Activated CD4-positive, CD25-positive, alpha-beta regulatory T cell treated with anti-CD3 and anti-CD28 coated beads, Interleukin-2, amount 50 U/mL, for 24 hours (primary cell): ENCODE measurements at regions not wholly inside any gene's neighbourhood (a gene's known extent, or its start where the extent isn't known, plus 50 kb on each side); places are given as distances from the start of the nearest gene placed in this dataset.

ENCODE experiments used
- ATAC-seq, 2 donors: fragments of 150-1000 bp; cut with Tn5 transposase; one replicate each; pipeline ENCODE4 v1.10.0; 2021; ENCODE audit warnings: mild to moderate bottlenecking in 1 of 2, moderate library complexity in 1 of 2

- ATAC-seq = no peak
Measured at GRCh38 chr5:27706832-27707231, 668.4 kb upstream of the CDH9 start.

GRCh38 chr5:27705661-27706060 lies 667.3 kb upstream of the CDH9 start:
- no peak for ATAC-seq

DNA sequence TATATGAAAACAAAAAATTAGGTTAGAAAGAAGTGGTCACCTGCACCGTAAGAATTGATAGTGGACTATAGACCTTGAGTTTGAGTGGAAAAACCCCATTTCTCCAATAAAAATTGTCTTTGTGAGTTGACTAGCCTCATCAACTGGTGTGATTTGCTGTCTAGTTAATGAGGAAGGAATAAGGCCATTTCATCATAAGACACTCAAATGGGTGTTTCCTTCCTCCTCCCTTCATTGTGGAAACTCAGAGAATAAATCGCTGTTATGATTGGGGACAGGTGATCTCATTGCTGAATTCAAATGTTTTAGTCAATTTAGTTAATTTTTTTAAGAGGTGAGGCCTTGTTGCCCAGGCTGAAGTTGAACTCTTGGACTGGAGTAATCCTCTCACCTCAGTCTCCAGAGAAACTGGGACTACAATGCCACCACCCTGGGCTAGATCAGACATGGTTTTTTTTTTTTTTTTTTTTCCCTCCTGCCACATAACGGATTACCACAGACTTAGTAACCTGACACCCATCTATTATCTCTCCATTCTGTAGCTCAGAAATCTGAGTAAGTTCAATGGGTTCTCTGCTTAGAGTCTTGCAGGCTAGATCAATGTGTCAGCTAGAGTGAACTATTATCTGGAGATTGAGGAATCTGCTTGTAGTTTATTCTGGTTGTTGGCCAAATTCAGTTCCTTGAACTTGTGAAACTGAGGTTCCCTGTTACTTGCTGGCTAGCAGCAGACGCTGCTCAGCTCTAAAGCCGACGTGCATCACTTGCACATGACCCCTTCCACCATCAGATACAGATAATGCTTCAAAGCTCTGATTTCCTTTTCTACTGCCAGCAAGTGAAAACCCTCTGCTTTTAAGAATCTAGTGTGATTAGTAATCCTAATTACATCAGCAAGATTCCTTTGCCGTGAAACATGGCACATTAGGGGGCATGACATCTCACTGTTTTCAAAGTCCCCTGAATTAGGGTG lies 663.8 kb upstream of the CDH9 start:
- ATAC-seq = no peak

DNA sequence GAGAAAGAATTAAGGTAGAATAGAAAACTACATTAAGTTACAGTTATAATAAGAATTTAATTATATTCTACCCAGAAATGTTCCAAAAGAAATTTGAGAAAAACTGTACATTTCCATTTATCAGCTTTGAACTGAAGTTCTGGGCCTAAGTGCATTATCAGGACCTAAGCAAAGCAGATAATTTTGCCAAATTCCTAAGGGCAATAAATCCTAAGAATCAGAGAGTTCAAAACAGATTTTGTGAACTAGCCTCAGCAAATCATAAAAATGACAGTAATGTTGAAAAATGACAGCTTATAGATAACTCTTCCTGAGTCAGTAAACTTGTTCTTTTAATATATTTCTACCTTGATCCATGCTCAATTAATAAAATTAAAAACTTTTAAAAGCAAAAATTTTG lies 662.1 kb upstream of the CDH9 start:
- no peak for ATAC-seq

- no peak for ATAC-seq
Measured at GRCh38 chr5:27682600-27682999, 644.2 kb upstream of the CDH9 start.

- ATAC-seq = no peak
Measured at GRCh38 chr5:27652505-27652904, 614.1 kb upstream of the CDH9 start.

DNA sequence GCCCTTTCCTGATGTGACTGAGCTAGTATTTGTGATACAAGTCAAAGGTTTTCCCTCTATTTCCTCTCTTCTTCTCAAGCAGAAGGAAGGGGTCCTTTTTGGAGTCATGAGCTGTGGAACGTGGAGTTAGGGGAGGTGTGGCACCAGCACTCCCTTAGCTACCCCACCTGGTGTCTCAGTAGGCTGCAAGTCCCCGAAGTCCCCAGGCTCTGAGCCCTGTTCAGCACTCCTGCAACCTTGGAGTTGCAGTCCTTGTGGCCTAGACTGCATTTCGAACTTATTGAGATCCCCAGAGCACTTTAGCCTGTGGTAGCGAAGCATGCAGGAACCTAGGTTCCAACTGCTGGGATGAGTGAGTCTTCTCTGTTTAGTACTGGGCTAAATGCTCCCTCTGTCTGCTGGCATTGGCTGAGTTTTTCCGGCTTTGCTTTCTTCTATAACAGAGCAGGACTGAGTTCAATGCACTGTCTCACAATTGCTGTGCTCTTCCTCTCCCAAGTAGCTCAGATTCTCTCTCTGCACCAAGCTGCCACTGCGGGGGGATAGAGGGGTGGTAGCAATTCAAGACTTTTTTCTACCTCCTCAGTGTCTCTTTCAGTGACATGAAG lies 600.7 kb upstream of the CDH9 start:
- ATAC-seq = no peak

GRCh38 chr5:27619982-27620381 lies 581.6 kb upstream of the CDH9 start:
- no peak for ATAC-seq

GRCh38 chr5:27612161-27612560 lies 573.8 kb upstream of the CDH9 start:
- ATAC-seq = no peak

GRCh38 chr5:27608992-27609391 lies 570.6 kb upstream of the CDH9 start:
- ATAC-seq = no peak

- ATAC-seq = no peak
Measured at GRCh38 chr5:27598576-27598975, 560.2 kb upstream of the CDH9 start.

DNA sequence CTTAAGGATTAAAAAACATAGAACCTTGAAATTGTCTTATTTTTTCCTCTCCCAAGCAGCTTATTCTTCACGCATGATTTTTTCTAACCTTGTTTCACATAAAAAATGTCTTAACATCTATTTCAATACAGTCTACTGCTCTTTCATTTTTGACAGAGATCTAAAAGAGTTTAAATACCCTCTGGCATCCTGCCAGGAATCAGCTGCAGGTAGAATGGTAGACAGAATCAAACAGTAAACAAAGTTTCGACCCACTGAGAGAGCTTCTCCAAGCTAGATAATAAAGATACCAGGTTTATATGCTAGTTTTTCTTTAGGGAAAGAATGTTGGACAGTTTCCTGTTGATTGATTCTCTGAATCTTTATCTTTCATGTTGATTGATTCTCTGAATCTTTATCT lies 555.8 kb upstream of the CDH9 start:
- ATAC-seq = no peak

GRCh38 chr5:27592231-27592630 lies 553.8 kb upstream of the CDH9 start:
- no peak for ATAC-seq

- ATAC-seq = no peak
Measured at GRCh38 chr5:27590503-27590902, 552.1 kb upstream of the CDH9 start.

GRCh38 chr5:27578279-27578678 lies 539.9 kb upstream of the CDH9 start:
- ATAC-seq = no peak

- no peak for ATAC-seq
Measured at GRCh38 chr5:27571681-27572080, 533.3 kb upstream of the CDH9 start.

DNA sequence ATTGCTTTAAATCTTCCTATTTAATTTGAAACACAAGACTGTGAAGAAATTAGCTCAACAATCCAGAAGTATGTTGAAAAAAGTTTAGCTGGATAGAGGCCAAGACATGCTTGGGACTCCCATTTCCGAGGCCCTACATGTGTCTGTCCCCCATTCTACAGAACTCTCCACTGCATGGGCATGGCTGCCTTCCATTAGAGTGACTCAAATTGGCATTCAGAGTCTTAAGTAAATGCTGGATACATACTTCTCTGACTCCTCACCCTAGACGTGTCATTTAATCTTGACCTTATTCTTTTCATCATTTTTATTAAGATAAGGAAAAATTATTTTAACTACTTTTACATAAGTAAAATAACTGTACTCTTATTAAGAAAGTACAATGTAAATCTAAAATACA lies 530.4 kb upstream of the CDH9 start:
- ATAC-seq = no peak

DNA sequence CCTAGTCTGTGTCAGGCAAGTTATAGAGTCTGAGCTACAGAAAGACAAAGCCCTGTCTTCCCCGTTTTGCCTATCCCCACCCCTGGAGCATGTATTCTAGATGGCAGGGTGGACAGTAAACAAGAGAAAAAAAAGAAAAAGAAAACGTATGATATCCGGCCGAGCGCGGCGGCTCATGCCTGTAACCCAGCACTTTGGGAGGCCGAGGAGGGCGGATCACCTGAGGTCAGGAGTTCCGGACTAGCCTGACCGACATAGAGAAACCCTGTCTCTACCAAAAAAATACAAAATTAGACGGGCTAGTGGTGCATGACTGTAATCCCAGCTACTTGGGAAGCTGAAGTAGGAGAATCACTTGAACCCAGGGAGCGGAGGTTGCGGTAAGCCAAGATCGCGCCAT lies 523.0 kb upstream of the CDH9 start:
- no peak for ATAC-seq

DNA sequence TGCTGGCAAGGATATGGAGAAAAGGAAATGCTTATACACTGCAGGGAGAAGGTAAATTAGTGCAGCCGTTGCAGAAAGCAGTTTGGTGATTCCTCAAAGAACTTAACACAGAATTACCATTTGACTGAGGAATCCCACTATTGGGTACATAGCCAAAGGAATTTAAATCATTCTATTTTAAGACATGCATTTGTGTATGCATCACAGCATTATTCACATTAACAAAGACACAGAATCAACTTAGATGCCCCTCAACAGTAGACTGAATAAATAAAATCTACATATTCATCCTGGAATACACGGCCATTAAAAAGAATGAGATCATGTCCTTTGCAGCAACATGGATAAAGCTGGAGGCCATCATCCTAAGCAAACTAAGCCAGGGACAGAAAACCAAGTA lies 510.1 kb upstream of the CDH9 start:
- no peak for ATAC-seq

GRCh38 chr5:27535031-27535557 lies 496.7 kb upstream of the CDH9 start:
- ATAC-seq = no peak

DNA sequence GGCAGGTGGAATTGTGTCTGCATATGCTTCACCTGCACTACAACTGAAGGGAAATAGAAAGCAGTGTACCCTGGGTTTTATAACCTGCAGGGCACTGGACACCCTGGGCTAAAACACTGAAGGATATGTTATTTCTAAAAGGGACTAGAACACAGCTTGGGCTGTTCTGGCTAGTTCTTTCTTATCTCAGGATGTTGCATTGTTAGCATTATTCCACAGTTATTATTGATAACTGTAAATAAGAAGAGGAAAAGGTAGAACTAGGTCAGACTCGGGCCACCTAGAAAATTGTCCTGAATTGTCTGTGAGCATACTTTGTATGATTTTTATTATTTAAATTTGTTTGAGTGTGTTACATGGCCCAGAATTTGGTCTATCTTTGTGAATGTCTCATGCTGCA lies 493.9 kb upstream of the CDH9 start:
- no peak for ATAC-seq

GRCh38 chr5:27524515-27524914 lies 486.1 kb upstream of the CDH9 start:
- no peak for ATAC-seq

DNA sequence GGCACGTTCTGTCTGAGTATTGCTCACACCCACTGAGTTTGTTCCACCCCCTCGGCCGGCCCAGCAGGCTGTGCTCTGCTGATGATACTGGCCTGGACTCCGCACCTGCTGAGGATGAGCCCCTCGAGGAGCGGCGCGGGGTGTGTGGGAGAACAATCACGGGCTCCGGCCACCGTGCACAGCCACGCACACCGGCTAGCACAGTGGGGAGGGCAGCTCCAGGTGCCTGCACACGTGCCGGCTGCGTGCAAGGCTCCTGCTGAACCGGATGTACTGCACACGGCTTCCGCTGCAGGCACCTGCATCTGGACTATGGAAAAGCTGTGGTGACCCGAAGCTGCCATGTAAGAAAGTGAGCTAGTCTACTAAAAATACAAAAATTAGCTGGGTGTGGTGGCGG lies 485.2 kb upstream of the CDH9 start:
- no peak for ATAC-seq

GRCh38 chr5:27516437-27516836 lies 478.1 kb upstream of the CDH9 start:
- ATAC-seq = no peak
